H9 (cell line): ENCODE measurements at regions not wholly inside any gene's neighbourhood (a gene's known extent, or its start where the extent isn't known, plus 50 kb on each side); places are given as distances from the start of the nearest gene placed in this dataset.

Source experiments
- DNase-seq: peaks from one replicate; pipeline ENCODE4 v3.0.0-alpha.2; 2017
- H2AFZ ChIP-seq: one replicate; pipeline ENCODE4 v1.6.1; 2013; ENCODE audit warnings: mild to moderate bottlenecking, low read length, control low read depth, moderate library complexity
- H2AK5ac ChIP-seq: 2 replicates; pipeline ENCODE4 v1.6.1; 2013; ENCODE audit warnings: low read length, control low read depth, mixed read lengths; ENCODE audit not compliant: insufficient read length
- H2BK120ac ChIP-seq: one replicate; pipeline ENCODE4 v1.6.1; 2013; ENCODE audit warnings: low read depth, mild to moderate bottlenecking, low read length, control low read depth, inconsistent platforms; ENCODE audit not compliant: poor library complexity, severe bottlenecking
- H2BK12ac ChIP-seq: 2 replicates; pipeline ENCODE4 v1.6.1; 2013; ENCODE audit warnings: low read length, control low read depth, mixed read lengths, low read depth; ENCODE audit not compliant: insufficient read length
- H2BK15ac ChIP-seq: 2 replicates; pipeline ENCODE4 v1.6.1; 2013; ENCODE audit warnings: low read depth, low read length, control low read depth
- H2BK20ac ChIP-seq: one replicate; pipeline ENCODE4 v1.6.1; 2013; ENCODE audit warnings: low read depth, mild to moderate bottlenecking, low read length, control low read depth, inconsistent platforms; ENCODE audit not compliant: poor library complexity, severe bottlenecking
- H2BK5ac ChIP-seq: 2 replicates; pipeline ENCODE4 v1.6.1; 2013; ENCODE audit warnings: low read length, control low read depth, mixed read lengths; ENCODE audit not compliant: insufficient read length
- H3K14ac ChIP-seq: 2 replicates; pipeline ENCODE4 v1.6.1; 2013; ENCODE audit warnings: low read length, control low read depth; ENCODE audit not compliant: insufficient read depth
- H3K18ac ChIP-seq: 2 replicates; pipeline ENCODE4 v1.6.1; 2013; ENCODE audit warnings: low read depth, mild to moderate bottlenecking, mixed read lengths, low read length, control low read depth; ENCODE audit not compliant: insufficient read length
- H3K23ac ChIP-seq: 2 replicates; pipeline ENCODE4 v1.6.1; 2013; ENCODE audit warnings: low read length, control low read depth, mixed read lengths, low read depth; ENCODE audit not compliant: insufficient read length
- H3K23me2 ChIP-seq: 2 replicates; pipeline ENCODE4 v1.6.1; 2013; ENCODE audit warnings: low read depth, mild to moderate bottlenecking, mixed read lengths, low read length, control low read depth; ENCODE audit not compliant: insufficient read length, poor library complexity, severe bottlenecking
- H3K27ac ChIP-seq: 2 replicates; pipeline ENCODE4 v1.5.1; 2013; ENCODE audit warnings: low read length, control low read depth, mixed read lengths, low read depth; ENCODE audit not compliant: insufficient read length
- H3K27me3 ChIP-seq: 2 replicates; pipeline ENCODE4 v1.6.1; 2013; ENCODE audit warnings: low read length, control low read depth, inconsistent platforms; ENCODE audit not compliant: insufficient read depth
- H3K4ac ChIP-seq: 2 replicates; pipeline ENCODE4 v1.6.1; 2013; ENCODE audit warnings: low read depth, mild to moderate bottlenecking, control low read depth, inconsistent platforms, low read length, moderate library complexity
- H3K4me1 ChIP-seq: 2 replicates; pipeline ENCODE4 v1.6.1; 2013; ENCODE audit warnings: low read length, control low read depth, inconsistent platforms; ENCODE audit not compliant: insufficient read depth
- H3K4me2 ChIP-seq: 2 replicates; pipeline ENCODE4 v1.6.1; 2013; ENCODE audit warnings: low read length, control low read depth, mixed read lengths; ENCODE audit not compliant: insufficient read length, insufficient read depth
- H3K56ac ChIP-seq: 2 replicates; pipeline ENCODE4 v1.6.1; 2013; ENCODE audit warnings: low read depth, mild to moderate bottlenecking, mixed read lengths, low read length, control low read depth; ENCODE audit not compliant: insufficient read length
- H3K79me1 ChIP-seq: 2 replicates; pipeline ENCODE4 v1.6.1; 2013; ENCODE audit warnings: low read depth, mild to moderate bottlenecking, moderate library complexity, low read length, control low read depth, inconsistent platforms; ENCODE audit not compliant: insufficient read depth, poor library complexity, severe bottlenecking
- H3K79me2 ChIP-seq: 2 replicates; pipeline ENCODE4 v1.6.1; 2013; ENCODE audit warnings: low read length, control low read depth, inconsistent platforms; ENCODE audit not compliant: insufficient read depth
- H3K9ac ChIP-seq: 2 replicates; pipeline ENCODE4 v1.6.1; 2013; ENCODE audit warnings: low read length, control low read depth, mixed read lengths; ENCODE audit not compliant: insufficient read length; ENCODE audit errors: extremely low read depth
- H3K9me3 ChIP-seq: one replicate; pipeline ENCODE4 v1.6.1; 2013; ENCODE audit warnings: low read depth, low read length, inconsistent platforms; ENCODE audit not compliant: control insufficient read depth
- H3T11ph ChIP-seq: one replicate; pipeline ENCODE4 v1.6.1; 2013; ENCODE audit warnings: mild to moderate bottlenecking, low read length, control low read depth, inconsistent platforms
- H4K20me1 ChIP-seq: one replicate; pipeline ENCODE4 v1.6.1; 2013; ENCODE audit not compliant: control insufficient read depth, insufficient read length, insufficient read depth
- H4K5ac ChIP-seq: 2 replicates; pipeline ENCODE4 v1.6.1; 2013; ENCODE audit warnings: low read depth, mild to moderate bottlenecking, mixed read lengths, low read length, control low read depth; ENCODE audit not compliant: insufficient read length
- H4K8ac ChIP-seq: replicated peaks from 2 replicates; pipeline ENCODE4 v1.6.1; 2013; ENCODE audit warnings: low read length, control low read depth, mixed read lengths, low read depth; ENCODE audit not compliant: insufficient read length
- H4K91ac ChIP-seq: 2 replicates; pipeline ENCODE4 v1.6.1; 2013; ENCODE audit warnings: low read depth, mild to moderate bottlenecking, moderate library complexity, mixed read lengths, low read length, control low read depth; ENCODE audit not compliant: insufficient read length
- H3K27ac Mint-ChIP-seq, 3 experiments: 2 replicates in 2 of 3; 3 replicates in 1 of 3; pipeline ENCODE4 v1.8.0; 2020 to 2021; ENCODE audit warnings: mixed read lengths in 3 of 3, mild to moderate bottlenecking in 1 of 3, moderate library complexity in 1 of 3
- H3K27me3 Mint-ChIP-seq: 2 replicates; pipeline ENCODE4 v1.8.0; 2021; ENCODE audit warnings: low read depth, mild to moderate bottlenecking, moderate library complexity, mixed read lengths
- H3K36me3 Mint-ChIP-seq, 3 experiments: 2 replicates in 2 of 3; 3 replicates in 1 of 3; pipeline ENCODE4 v1.8.0; 2020 to 2021; ENCODE audit warnings: low read depth in 3 of 3, mixed read lengths in 3 of 3; ENCODE audit not compliant: insufficient read depth in 1 of 3
- H3K4me1 Mint-ChIP-seq, 2 experiments: 2 replicates each; pipeline ENCODE4 v1.8.0; 2020; ENCODE audit warnings: mixed read lengths in 2 of 2
- H3K4me3 Mint-ChIP-seq, 2 experiments: 2 replicates in 1 of 2; 3 replicates in 1 of 2; pipeline ENCODE4 v1.8.0; 2020 to 2021; ENCODE audit warnings: mild to moderate bottlenecking in 2 of 2, mixed read lengths in 2 of 2, moderate library complexity in 1 of 2
- H3K9me3 Mint-ChIP-seq, 2 experiments: 2 replicates in 1 of 2; 3 replicates in 1 of 2; pipeline ENCODE4 v1.8.0; 2020; ENCODE audit warnings: mild to moderate bottlenecking in 2 of 2, mixed read lengths in 2 of 2, moderate library complexity in 1 of 2
- CTCF ChIP-seq: fragments of 200-600 bp; sonication (generic); conservative IDR thresholded peaks from 3 replicates; pipeline ENCODE4 v1.8.0; 2021; ENCODE audit warnings: antibody characterized with exemption, mild to moderate bottlenecking
- WGBS: extraction: QIAGEN DNeasy Blood & Tissue Kit; methylation state at CpG from one replicate; pipeline ENCODE4 v1.1.7; 2013; ENCODE audit warnings: missing lambda C conversion rate, low lambda C conversion rate, mixed read lengths; ENCODE audit not compliant: insufficient read length; ENCODE audit errors: extremely low coverage; 5-methylcytosine and 5-hydroxymethylcytosine counted together

GRCh38 chr4:136650541-136651277, 881.6 kb downstream of the PCDH18 start:
- no peaks in the 10 kb centered on the region for H3K79me2 ChIP-seq
- no peak overlapping the region for H3K56ac ChIP-seq
- H3K27me3 ChIP-seq: no peaks in the 10 kb centered on the region
- Mint-ChIP-seq H3K4me3 (no peak overlapping the region), H3K36me3 (no peaks in the 10 kb centered on the region), H3K27ac (no peak overlapping the region; a peak in 1 of 7 replicates), H3K4me1 (no peaks in the 10 kb centered on the region), H3K27me3 (no peaks in the 10 kb centered on the region), H3K9me3 (no peaks in the 10 kb centered on the region)
- no peak overlapping the region for H2BK20ac ChIP-seq
- H3K79me1 ChIP-seq: no peaks in the 10 kb centered on the region
- H3K23me2 ChIP-seq: no peaks in the 10 kb centered on the region
- no peak overlapping the region for H4K5ac ChIP-seq
- no peak for DNase-seq
- no peak overlapping the region for H4K91ac ChIP-seq
- no peak overlapping the region for H3K9ac ChIP-seq
- no peak for TF ChIP-seq CTCF
- no peaks in the 10 kb centered on the region for H4K20me1 ChIP-seq
- H3K18ac ChIP-seq: no peak overlapping the region
- H2AK5ac ChIP-seq: no peak overlapping the region
- no CpG with 5 or more reads among the region's 5 CpGs for WGBS
- no peaks in the 10 kb centered on the region for H3K9me3 ChIP-seq
- no peak overlapping the region for H3T11ph ChIP-seq
- no peaks in the 10 kb centered on the region for H3K4me1 ChIP-seq
- H3K27ac ChIP-seq: no peak overlapping the region
- H2BK5ac ChIP-seq: no peak overlapping the region
- H3K23ac ChIP-seq: no peak overlapping the region
- no peak overlapping the region for H2BK15ac ChIP-seq
- no peak overlapping the region for H2BK12ac ChIP-seq
- H2AFZ ChIP-seq: no peak overlapping the region
- H3K4ac ChIP-seq: no peak overlapping the region
- no peak overlapping the region for H4K8ac ChIP-seq
- no peak overlapping the region for H2BK120ac ChIP-seq
- H3K4me2 ChIP-seq: no peak overlapping the region
- H3K14ac ChIP-seq: no peak overlapping the region
